Dermis microvascular lymphatic vessel endothelial cell (primary cell): ENCODE measurements at regions not wholly inside any gene's neighbourhood (a gene's known extent, or its start where the extent isn't known, plus 50 kb on each side); places are given as distances from the start of the nearest gene placed in this dataset.
"Not testable (repeated sequence)": the region's sequence is repeated elsewhere in the genome, so short reads cannot be mapped to it uniquely, and the experiment has no call there.

ENCODE experiments used
- DNase-seq, 2 donors: peaks; one replicate each; pipeline versions ENCODE4 v3.0.0 to v3.0.0-alpha.2; 2010; ENCODE audit warnings: low read depth in 2 of 2

- DNase-seq, result no peak
These were observed 213.6 kb downstream of the FBXO8 start for GRCh38 chr4:174069848-174070330.

DNA sequence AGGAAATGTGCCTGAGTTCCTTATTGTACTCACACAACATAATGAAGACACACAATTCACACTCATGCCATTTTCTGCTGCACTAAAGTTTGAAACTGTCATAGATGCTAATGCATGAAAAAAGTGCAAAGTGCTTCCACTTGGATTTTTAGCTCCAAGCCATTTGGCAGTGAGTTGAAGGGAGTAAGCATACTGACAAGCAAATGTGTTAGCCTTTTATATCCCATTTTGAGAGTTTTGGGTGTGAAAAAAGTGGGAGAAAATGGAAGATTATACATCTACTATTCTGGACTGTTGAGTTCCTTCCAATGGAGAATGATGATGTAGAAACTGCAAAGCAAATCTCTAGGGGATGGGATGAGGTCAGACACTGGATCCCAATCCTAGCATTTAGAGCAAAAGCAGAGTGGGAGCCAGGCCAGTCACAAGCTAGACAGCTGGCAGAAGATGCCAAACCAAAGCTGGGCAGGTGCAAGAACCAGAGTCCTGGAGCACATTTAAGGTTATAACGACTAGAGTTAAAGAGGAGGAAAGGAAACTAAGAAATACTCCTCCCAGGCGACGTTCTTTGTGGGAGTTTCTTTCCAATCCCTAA is 216.8 kb downstream of the FBXO8 start:
- no peak for DNase-seq

GRCh38 chr4:174062831-174063230 is 220.6 kb downstream of the FBXO8 start:
- no peak for DNase-seq

DNA sequence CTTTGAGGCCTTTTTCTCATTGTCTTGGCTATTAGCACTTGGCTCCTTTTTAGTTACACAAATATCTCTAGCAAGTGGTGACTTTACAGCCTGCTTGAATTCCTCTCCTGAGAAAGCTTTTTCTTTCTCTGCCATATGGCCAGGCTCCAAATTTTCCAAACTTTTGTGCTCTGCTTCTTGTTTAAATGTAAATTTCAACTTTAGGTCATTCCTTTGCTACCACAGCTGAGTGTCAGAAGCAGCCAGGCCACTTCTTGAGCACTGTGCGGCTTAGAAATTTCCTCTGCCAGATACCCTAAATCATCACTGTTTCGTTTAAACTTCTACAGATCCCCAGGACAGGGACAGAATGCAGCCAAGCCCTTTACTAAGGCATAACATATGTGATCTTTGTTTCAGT is 222.4 kb downstream of the FBXO8 start:
- no peak for DNase-seq

- no peak for DNase-seq
These were observed 224.6 kb downstream of the FBXO8 start for GRCh38 chr4:174058846-174059245.

- DNase-seq, result no peak
These were observed 226.5 kb downstream of the FBXO8 start for GRCh38 chr4:174056959-174057358.

GRCh38 chr4:174055344-174055743 is 228.1 kb downstream of the FBXO8 start:
- no peak for DNase-seq

DNA sequence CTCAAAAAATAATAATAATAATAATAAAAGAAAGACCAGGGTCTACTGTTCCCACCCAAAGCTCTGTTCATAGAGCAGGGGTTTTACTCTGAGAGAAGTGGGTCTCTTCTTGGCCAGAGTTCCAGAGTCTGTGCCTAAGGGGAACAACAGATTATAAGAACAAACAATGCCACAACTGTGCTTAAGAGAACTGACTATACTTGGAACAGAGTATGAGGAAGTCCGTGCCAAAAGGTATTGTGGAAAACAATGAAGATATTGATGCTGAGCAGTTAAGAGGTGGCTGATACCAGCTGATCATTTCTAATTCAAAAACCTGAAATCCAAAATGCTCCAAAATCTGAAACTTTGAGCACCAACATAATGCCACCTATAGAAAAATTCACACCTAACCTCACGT is 229.6 kb downstream of the FBXO8 start:
- DNase-seq, result no peak

GRCh38 chr4:174047363-174047762 is 236.1 kb downstream of the FBXO8 start:
- DNase-seq, result no peak

DNA sequence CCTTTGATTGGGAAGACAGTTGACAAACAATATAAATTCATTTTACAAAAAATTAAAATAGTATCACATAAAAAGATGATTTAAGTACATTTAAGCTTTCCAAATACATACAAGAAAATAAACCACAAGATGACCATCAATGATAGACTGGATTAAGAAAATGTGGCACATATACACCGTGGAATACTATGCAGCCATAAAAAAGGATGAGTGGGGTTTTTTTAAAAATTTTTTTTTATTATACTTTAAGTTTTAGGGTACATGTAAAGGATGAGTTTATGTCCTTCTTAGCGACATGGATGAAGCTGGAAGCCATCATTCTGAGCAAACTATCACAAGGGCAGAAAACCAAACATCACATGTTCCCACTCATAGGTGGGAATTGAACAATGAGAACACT is 237.6 kb downstream of the FBXO8 start:
- not testable (repeated sequence) for DNase-seq

DNA sequence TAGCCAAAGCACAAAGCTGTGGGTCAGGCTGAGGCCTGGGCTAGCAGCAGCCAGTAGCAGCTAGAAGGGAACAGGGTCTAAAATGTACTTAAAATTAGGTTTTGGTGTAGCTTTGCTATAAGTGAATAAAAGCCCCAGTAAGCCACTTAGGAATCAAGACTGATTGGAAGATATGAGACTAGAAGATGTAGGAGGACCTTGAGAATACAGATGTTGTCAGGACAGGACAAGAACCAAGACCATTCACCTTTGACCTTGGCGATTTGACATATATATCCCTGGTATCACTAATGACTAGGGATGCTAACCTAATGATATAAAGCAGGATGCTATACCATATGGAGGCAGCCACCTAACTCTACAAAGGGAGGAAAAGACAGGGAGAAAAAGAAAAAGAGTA is 238.1 kb downstream of the FBXO8 start:
- no peak for DNase-seq

- DNase-seq, result no peak
These were observed 241.8 kb downstream of the FBXO8 start for GRCh38 chr4:174041555-174042105.

DNA sequence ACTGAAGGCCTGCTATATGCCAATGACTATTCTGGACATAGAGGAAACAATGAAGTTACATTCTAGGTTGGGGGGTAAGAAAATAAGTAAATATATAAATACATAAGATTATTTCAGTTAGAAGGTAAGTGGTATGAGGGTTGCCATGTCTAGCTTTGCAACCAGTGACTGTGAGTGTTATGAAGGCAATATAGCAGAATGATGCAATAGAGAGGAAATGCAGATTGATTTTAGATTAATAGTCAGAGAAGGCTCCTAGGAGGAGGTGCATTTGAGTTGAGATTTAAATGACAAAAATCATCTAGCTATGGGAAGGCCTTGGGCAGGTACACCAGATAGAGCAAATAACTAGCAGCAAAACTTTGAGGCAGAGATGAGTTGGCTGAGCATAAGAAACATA is 243.2 kb downstream of the FBXO8 start:
- no peak for DNase-seq

- DNase-seq, result no peak
These were observed 245.0 kb downstream of the FBXO8 start for GRCh38 chr4:174038481-174038880.

DNA sequence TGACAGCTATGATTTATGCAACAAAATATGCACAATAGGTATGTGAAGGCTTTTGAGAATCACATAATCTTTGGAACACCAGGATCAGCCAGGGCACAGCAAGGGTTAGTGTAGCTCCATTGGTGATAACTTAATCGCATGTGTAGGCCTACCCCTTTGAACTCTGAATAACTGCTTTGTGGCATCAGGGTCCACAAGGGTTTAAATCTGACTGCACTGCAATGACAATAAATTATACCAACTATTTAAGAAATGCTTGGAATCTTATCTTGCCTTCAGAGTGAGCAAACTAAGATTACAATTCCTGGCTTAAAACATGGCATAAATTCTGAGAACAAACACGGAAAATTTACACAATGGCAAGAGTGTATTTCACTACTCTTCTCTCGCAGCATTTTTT is 245.8 kb downstream of the FBXO8 start:
- DNase-seq, result no peak

- DNase-seq, result no peak
These were observed 246.4 kb downstream of the FBXO8 start for GRCh38 chr4:174037049-174037448.

- DNase-seq, result no peak
These were observed 246.9 kb downstream of the FBXO8 start for GRCh38 chr4:174036576-174036975.

GRCh38 chr4:174036111-174036510 is 247.4 kb downstream of the FBXO8 start:
- DNase-seq, result no peak

DNA sequence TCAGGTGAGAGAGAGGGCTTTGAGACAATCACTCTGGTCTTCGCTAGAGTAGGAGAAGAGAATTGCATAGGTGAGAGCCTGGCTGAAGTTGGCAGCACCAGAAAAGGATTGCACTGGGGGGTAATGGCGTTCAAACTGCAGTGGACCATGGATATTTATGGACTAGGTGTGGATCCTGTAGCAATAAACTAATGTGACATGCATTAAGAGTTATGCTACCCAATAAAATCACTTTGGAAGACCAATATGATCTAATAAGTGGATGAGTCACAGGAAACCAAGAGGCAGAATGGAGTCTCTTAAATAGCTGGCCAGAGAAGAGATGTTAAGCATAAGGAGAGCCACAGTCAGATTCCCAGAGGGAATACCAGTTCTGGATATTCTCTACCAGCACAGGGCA is 259.8 kb downstream of the FBXO8 start:
- DNase-seq, result no peak

DNA sequence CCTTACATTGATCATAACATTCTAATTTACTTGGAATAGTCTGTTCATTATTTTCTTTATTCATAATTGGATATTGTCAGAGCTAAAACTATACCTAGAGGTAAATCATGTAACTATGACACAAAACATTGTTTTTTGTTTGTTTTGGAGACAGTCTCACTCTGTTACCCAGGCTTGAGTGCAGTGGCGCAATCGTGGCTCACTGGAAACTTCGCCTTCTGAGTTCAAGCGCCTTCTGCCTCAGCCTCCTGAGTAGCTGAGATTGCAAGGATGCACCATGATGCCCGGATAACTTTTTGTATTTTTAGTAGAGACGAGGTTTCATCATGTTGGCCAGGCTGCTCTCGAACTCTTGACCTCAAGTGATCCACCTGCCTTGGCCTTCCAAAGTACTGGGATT is 265.2 kb downstream of the FBXO8 start:
- no peak for DNase-seq

DNA sequence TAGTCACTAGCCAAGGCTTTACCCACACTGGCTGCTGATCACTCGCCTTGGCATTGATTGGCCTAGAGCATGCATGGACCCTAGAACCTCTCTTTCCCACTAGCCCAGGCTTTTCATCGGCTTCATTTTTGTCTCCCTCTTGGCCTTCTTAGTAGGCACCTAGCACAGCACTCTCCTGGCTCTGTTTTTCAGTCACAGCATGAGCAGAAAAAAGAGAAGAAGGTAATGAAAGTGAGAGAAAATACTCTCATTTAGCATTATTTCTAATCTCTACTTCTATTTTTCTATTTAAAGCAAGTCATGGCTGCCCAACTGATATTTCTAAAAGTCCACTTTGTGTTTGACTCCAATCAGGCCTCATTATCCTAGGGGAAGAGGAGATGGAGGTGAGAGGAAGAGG is 267.2 kb downstream of the FBXO8 start:
- no peak for DNase-seq

GRCh38 chr4:174012886-174013259 is 270.6 kb downstream of the FBXO8 start:
- DNase-seq, result no peak

DNA sequence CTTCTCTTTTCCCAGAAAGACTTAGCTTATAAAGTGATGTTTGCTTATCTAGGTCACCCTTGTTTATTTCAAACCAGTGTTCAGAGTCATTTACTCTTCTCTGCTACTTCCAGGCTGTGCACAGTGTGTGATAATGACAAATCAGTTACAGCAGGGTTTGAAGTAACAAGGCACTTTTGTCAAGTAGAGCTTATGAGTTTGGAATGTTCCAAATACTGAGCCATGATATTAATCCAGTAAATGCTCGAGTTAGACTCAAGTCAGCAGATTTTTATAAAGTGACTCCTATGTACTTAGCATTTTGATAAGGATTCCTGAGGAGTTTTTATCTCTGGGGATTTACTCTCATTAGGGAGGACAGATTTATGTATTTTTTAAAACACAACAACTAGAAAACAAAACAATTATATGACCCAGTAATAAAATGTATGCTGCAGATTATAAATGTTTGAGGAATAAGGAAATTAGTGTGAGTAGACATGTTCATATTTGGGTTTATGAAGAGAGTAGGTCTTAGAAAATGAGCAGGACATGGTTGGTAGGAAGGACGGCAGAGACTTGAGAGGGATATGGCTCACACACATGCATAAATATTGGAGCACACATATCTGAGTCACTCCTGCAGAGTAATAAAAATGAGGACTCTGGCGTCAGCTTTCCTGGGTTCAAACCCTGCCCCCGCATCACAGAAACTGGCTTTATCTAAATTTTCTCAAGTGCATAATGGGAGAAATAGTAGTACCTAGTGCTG is 271.2 kb downstream of the FBXO8 start:
- DNase-seq, result no peak
